Fibroblast of skin of right quadriceps (primary cell): ENCODE measurements at regions not wholly inside any gene's neighbourhood (a gene's known extent, or its start where the extent isn't known, plus 50 kb on each side); places are given as distances from the start of the nearest gene placed in this dataset.
"Not testable (repeated sequence)": the region's sequence is repeated elsewhere in the genome, so short reads cannot be mapped to it uniquely, and the experiment has no call there.

ENCODE experiments used
- DNase-seq: peaks from one replicate; pipeline ENCODE4 v3.0.0-alpha.2; 2013

GRCh38 chr6:119716668-119717270 is 367.2 kb upstream of the MAN1A1 start:
- DNase-seq: no peak

- peak; percentile 20 for DNase-seq
Observed at GRCh38 chr6:119713903-119714302, 364.3 kb upstream of the MAN1A1 start.

- no peak for DNase-seq
Observed at GRCh38 chr6:119686644-119687043, 337.1 kb upstream of the MAN1A1 start.

GRCh38 chr6:119686240-119686639 is 336.7 kb upstream of the MAN1A1 start:
- no peak for DNase-seq

DNA sequence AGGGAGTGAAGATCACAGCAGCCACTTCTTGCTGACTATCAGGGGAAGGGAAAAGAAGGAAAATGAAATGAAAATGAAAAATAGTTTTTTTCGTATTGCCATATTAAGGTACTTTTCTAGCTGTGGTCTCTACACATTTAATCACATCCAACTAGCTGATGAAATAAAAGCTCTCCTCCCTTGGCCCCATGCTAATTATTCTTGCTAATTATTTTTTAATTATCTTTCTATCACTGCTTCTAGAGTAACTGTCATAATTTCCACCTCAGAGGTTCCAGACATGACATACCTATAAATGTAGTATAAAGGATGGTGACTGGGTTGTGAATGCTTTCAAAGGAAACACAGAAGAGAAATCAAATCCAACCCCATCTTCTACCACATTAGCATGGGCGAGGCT is 334.1 kb upstream of the MAN1A1 start:
- no peak for DNase-seq

DNA sequence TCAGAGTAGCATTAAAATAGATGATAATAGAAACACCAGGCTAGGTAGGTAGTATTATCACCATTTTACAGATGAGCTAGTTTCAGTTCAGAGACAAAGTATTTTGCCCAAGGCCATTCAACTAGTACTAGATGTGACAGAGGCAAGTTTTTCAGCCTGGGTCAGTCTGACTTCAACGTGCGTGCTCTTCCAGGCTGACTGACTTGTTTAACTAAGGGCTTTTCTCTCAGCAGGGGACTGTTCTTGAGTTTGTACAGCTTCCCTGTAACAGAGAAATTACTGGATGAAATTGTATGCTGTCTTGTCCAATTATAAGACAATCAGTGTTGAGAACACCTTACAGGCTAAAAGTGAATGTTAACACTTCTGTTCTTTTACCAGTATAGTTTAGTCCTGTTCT is 333.5 kb upstream of the MAN1A1 start:
- DNase-seq: no peak

GRCh38 chr6:119678961-119679360 is 329.4 kb upstream of the MAN1A1 start:
- DNase-seq: no peak

GRCh38 chr6:119677384-119677783 is 327.8 kb upstream of the MAN1A1 start:
- no peak for DNase-seq

- DNase-seq: peak; percentile 69
Observed at GRCh38 chr6:119676961-119677360, 327.4 kb upstream of the MAN1A1 start.

DNA sequence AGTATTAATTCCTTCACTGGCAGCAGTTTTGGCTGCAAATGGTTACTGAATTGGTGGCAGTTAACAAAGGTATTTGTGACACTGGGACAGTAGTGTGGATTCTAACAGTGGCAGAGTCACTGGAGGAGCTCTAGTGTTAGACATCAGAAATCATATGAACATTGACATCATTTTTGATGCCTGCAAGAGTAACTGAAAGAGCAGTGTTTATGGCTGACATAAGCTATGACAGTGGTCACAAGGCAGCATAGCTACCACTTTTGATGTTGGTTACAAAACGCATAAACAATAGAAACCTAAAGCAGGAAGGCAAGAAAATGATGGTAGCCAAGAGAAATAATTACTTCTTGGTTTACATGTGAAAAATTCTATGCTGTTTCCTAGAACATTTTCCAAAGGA is 326.7 kb upstream of the MAN1A1 start:
- DNase-seq: peak; percentile 7

- DNase-seq: no peak
Observed at GRCh38 chr6:119673741-119674140, 324.2 kb upstream of the MAN1A1 start.

GRCh38 chr6:119672725-119673124 is 323.2 kb upstream of the MAN1A1 start:
- no peak for DNase-seq

DNA sequence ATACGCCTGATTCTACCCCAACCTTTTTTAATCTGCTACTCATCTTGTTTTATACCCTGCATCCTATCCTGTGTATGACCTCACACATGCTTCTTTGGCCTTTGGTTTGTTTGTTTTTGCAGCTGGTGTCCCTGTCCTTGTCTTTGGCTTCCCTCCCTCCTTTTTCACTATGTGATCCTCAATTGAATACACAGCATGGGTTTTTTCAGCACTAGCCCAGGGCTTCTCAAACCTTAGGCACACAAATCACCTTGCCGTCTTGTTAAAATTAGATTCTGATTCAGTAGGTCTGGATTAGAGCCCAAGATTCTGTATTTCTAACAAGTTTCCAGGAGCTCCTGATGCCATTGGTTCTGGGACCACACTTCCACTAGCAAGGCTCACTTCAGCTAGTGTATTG is 321.5 kb upstream of the MAN1A1 start:
- no peak for DNase-seq

DNA sequence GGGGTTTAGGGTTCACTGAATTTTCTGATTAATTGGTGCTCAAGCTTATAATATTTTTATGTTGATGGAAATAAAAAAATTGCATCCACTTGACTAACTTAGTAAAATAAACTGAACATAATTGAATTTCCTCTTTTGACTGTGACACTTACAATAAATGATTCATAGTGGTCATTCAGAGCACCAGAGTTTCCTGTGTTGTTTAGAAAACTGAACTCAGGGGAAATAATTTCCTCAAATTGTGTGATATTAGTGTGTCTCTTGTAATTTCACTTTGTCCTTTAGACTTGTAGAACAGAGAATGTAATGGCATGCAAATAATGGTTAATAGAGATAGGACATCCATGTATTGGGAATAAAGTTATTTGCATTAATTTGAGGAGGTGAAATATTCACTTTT is 319.7 kb upstream of the MAN1A1 start:
- no peak for DNase-seq

GRCh38 chr6:119665432-119665831 is 315.9 kb upstream of the MAN1A1 start:
- not testable (repeated sequence) for DNase-seq

DNA sequence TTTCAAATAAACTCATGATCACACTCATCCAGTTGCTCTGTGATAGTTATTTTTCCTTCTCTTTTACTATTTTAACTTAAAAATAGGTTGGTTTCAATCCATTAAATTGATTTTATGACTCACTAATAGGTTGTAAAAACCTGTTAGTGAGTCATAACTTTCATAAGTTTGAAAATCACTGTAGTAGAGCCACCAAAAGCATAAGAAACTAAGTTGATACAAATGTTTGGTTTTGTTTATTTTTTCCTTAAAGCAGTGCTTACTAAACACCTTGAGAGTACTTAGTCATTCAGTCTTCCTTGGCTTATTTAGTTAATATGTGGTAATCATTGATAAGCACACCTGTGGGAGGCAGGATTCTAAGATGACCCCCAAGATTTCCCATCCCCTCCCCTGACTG is 312.1 kb upstream of the MAN1A1 start:
- no peak for DNase-seq

GRCh38 chr6:119661078-119661477 is 311.5 kb upstream of the MAN1A1 start:
- no peak for DNase-seq

DNA sequence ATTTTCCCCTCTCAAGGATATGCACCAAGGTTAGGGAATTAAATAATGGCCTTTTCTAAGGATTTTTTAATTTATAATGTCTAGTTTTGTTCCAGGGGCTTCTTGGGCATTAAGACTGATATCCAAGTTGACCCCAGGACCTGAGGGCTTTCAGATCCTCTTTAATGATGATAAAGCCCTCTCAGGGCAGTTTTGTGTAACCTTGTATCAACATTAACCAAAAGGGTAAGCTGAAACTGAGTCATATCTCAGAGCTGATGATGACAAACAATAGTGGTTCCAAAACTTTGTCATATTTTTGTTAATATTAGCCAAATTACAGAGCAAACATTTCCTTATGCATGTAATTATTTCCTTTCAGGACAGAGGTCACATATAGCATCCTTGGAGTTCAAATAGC is 309.4 kb upstream of the MAN1A1 start:
- DNase-seq: no peak

DNA sequence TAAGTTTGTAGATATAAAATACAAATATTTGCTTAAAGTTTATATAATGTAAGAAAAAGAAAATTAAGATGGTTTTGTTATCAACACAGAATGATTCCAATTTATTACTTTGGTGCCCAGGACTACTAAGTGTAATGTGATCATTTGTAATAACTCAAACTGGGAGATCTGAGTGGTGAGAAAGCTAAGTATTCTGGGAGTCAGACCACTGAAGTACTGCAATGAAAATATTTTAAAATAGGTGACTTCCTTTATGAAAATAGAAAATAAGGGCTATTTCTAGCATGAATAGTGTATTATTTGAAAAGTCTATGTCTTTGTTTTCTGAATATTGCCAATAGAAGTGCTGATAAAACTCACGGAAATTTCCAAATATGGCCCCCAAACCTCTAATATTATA is 305.6 kb upstream of the MAN1A1 start:
- DNase-seq: no peak

GRCh38 chr6:119653329-119653728 is 303.8 kb upstream of the MAN1A1 start:
- DNase-seq: no peak

DNA sequence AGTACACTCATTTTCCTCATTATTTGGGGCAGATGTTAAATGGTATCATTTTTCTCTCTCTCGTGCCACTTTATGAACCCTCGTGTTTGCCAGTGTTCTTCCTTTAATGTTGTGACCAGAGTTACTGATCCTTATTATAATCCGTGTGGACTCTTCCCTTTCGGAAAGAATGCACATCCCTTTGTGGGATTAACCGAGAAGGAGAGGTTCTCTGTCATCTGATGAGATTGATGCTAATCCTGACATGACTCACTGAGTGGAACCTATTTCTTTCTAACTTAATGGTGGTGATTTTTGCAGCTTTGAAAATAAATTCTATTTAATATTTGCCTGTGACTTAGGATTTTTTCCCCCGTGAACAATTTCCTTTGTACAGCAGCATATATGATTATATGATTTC is 300.0 kb upstream of the MAN1A1 start:
- peak; percentile 21 for DNase-seq

DNA sequence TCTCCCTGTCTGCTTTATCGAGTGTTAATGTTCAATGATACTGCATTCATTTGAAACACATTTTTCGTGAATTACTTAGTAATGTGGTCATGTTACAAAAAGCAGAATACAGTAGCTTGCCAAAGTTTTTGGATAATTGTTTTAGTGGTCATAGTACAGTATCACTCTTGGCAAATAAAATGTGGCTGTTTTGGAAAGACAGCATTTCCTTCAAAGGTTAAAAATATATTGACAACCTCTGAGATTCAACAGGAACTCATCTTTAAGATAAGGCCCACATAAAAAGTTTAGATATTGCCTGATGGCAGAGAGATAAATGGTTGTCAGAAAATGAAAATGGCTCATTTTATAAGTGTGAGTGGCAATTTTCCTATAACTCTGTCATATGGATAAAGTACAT is 297.7 kb upstream of the MAN1A1 start:
- peak; percentile 60 for DNase-seq

DNA sequence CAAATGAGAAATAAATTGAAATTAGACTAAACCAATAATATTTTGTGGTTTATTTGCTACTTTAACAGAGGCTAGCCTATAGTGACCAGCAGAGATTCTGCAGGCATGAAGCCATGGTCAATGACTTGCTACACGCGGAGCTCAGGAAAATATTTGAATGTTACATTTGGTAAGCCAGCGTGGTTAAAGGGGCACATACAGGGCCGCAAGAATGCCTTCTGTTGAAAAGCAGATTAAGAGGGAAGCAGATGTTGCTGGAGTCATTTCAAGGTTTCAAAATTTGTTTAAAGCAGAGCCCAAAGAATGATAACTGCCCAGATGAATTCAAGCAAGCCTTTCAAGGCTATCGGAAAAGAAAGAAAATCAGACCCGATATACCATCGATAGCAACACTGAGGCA is 294.3 kb upstream of the MAN1A1 start:
- no peak for DNase-seq

- DNase-seq: no peak
Observed at GRCh38 chr6:119637768-119638167, 288.2 kb upstream of the MAN1A1 start.

GRCh38 chr6:119636060-119636459 is 286.5 kb upstream of the MAN1A1 start:
- DNase-seq: no peak

GRCh38 chr6:119633461-119633860 is 283.9 kb upstream of the MAN1A1 start:
- DNase-seq: no peak
